GM19239 (cell line): ENCODE measurements at regions not wholly inside any gene's neighbourhood (a gene's known extent, or its start where the extent isn't known, plus 50 kb on each side); places are given as distances from the start of the nearest gene placed in this dataset.
"Not testable (repeated sequence)": the region's sequence is repeated elsewhere in the genome, so short reads cannot be mapped to it uniquely, and the experiment has no call there.

ENCODE experiments used
- DNase-seq: peaks from one replicate; pipeline ENCODE4 v3.0.0; 2011; ENCODE audit warnings: low spot score; ENCODE audit not compliant: insufficient read length
- FAIRE-seq: peaks from 2 replicates; lab custom pipeline; 2011; peaks lifted over from hg19 to GRCh38; lab: Jason Lieb, UNC

GRCh38 chr7:17108049-17108584, 190.3 kb upstream of the AHR start:
- FAIRE-seq, result peak; percentile 49
- no peak for DNase-seq

GRCh38 chr7:17109020-17109419, 189.4 kb upstream of the AHR start:
- FAIRE-seq, result no peak
- no peak for DNase-seq

DNA sequence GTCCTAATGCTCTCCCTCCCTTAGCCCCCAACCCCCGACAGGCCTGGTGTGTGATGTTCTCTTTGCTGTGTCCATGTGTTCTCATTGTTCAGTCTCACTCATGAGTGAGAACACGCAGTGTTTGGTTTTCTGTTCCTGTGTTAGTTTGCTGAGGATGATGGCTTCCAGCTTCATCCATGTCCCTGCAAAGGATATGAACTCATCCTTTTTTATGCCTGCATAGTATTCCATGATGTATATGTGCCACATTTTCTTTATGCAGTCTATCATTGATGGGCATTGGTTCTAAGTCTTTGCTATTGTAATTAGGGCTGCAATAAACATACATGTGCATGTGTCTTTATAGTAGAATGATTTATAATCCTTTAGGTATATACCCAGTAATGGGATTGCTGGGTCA, 184.7 kb upstream of the AHR start:
- FAIRE-seq, DNase-seq: not testable (repeated sequence)

DNA sequence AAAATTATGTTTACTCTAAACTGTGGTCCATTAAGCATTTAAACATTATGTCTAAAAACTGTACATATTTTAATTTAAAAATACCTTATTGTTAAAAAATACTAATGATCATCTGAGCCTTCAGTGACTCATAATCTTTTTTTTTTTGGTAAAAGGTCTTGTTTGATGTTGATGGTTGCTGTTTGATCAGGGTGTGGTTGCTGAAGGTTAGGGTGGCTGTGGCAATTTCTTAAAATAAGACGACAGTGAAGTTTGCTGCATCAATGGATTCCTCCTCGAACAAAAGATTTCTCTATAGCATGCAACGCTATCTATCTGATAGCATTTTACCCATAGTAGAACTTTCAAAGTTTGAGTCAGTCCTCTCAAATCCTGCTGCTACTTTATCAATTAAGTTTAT, 180.0 kb upstream of the AHR start:
- DNase-seq (no peak), FAIRE-seq (no peak)

DNA sequence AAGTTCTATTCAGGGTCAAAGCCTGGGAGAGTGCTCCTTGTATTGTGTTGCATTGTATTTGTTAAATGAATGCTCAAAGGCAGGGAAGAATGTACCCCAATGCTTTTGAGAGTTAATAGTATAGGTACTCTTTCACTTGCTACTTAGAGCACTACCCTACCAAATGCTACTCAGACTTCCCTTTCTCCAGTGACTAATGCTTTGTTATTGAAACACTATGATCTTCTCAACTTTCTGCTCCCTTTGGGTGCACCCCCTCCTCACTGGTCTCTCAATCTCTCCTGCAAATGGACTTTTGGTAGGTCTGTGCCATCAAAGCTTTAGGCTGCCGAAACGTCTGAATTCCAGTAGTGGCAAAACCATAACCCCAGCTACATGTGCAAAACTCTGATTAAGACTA, 177.7 kb upstream of the AHR start:
- FAIRE-seq, result no peak

GRCh38 chr7:17121671-17122070, 176.8 kb upstream of the AHR start:
- DNase-seq (no peak), FAIRE-seq (no peak)

More for the DNA sequence above, 177.7 kb upstream of the AHR start:
- no peak for DNase-seq

DNA sequence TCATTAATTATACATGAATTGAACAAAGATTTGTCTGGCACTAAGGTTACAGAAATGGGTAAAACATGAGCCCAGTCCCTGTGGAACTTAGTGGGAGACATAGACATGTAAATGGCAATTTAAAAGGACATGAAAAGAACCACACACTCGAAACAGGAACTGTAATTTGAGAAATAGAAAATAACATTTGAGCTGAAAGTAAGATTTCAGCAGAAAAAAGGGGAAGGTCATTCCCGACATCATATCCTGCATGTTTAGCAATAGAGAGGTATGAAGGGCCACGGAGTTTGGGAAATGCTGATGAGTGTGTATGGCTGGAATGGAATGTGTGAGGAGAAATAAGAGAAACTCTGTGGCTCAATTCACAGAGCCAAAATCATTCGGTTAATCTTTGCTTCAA, 175.4 kb upstream of the AHR start:
- no peak for DNase-seq
- FAIRE-seq, result peak; percentile 96

DNA sequence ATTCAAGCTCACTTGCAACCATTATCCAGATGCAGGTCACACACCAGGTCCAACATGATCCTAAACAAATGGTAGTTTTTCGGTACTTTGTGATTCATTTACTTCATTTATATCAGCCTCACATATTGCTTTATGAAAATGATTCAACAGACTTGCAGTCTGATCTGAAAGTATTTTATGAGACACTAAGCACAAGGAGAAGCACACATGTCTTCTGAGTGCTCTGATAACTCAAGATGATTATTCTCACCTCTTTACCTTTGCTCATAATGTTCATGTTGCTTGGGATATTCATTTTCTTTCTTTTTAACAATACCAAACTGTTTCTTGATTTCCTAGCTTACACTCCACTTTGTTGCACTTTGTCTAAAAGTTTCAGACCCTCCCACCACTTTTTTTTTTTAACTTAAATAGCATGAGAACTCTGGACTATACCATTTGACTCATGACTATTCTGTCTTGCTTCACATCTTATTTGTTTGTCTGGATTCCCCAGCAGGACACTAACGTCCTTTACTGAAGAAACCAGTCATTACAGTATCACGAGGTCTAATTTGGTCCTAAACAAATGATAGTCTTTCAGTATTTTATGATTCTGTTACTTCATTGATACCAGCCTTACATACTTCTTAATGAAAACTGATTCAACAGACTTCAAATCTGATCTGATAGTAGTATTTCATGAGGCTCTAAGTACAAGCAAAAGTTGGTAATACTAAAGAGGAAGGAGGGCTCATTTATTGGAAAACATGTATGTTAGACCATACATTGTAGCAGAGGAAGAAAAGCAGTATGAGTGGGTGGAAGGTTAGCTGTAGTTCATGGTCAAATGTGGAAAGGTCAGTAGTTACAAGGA, 171.8 kb upstream of the AHR start:
- peak; percentile 67 for FAIRE-seq
- DNase-seq, result no peak

- FAIRE-seq, result no peak
- no peak for DNase-seq
These were observed 169.2 kb upstream of the AHR start for GRCh38 chr7:17129218-17129617.

DNA sequence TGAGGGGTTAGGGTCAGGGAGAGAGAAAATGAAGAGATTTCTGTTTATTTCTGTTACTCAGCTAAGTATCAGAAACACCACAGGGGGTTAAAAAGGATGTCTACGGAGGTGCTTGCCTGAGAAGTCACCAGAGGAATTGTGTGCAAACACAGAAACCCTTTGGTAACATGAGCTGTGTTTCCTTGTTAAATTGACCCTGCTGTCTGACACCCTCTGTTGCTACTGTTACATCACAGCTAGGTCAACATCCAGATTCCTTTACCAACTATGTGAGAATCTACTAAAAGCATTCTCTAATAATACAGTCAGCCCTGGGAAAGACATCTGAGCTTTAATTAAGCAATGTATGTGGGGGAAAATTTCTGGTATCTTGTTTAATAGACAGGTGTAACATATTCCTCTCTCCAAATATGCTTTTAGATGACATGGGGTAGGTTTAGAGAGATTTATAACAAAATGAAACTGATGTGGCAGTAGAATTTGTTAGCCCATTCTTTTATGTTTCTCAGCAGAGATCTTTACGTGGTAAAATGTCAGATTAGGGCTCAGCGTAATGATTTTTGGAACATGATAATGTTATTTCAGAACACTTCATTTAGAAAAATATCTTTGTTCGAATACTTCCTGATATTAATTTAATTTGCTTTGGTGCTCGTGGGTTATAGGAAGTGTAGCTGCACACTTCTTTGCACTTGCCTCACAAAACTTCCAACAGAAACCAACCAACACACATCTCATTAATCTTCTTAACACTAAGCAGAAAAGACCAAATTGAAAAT, 168.0 kb upstream of the AHR start:
- DNase-seq, result no peak
- peak; percentile 64 for FAIRE-seq

- DNase-seq (no peak), FAIRE-seq (no peak)
These were observed 167.4 kb upstream of the AHR start for GRCh38 chr7:17131060-17131345.

DNA sequence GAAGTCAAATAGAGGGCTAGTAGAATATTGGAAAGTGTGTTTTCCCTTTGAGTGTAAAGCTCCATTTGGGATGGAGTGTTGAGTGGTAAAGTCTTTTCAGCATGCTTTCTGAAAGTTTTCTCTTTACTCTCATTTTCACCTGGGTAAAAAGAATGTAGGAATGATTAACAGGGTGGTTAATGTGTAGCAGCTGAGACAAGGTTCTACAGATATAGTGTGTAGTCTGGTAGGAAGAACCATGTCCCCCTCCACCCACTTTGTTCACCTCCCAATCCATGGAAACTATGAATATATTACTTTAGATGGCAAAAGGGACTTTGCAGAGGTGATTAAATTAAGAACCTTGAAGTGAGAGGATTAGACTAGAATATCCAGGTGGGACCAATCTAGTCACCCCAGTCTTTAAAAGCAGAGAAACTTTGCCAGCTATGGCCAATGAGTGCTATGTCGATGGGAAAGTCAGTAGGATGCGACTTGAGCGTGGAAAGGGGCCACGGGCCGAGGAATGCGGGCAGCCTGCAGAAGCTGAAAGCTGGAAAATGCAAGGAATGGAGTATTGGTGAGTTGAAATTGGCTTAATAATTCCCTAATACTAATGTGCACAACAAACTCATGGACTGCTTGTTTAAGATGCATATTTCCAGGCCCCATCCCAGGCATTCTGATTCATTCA, 166.3 kb upstream of the AHR start:
- DNase-seq, result no peak
- FAIRE-seq, result peak; percentile 95

DNA sequence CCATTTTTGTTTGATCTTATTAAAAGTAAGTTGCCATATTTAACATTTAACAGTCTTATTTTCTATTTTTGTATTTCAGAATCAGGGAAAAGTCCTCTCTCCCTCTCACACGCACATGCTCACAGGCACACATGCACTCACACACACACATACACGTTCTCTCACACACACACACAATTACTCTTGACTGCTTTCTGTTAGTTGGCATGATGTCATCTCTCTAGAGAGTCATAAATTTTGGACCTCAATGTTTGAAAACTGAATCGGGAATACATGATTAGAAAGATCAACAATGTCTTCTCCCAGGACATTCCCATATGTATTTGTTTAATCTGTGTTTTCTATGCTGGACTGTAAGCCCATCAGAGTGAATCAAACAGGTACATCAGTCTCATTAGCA, 165.7 kb upstream of the AHR start:
- FAIRE-seq (peak; percentile 8), DNase-seq (no peak)

DNA sequence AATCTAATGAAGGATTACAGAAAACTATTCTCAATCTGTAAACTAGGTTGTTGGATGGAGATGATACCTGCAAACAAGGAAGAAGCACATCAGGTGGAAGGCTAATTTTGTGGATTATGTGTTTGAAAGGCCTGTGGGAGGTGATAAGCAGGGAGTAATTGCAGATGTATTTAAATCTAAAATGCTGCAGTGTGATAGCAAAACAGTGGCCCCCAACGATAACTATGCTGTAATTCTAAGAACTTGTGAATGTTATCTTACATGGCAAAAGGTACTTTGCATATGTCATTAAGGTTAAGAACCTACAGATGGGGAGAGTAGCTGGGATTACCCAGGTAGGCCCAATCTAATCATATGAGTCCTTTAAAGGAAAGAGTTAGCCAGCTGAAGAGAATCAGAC, 164.5 kb upstream of the AHR start:
- DNase-seq (no peak), FAIRE-seq (peak; percentile 37)

DNA sequence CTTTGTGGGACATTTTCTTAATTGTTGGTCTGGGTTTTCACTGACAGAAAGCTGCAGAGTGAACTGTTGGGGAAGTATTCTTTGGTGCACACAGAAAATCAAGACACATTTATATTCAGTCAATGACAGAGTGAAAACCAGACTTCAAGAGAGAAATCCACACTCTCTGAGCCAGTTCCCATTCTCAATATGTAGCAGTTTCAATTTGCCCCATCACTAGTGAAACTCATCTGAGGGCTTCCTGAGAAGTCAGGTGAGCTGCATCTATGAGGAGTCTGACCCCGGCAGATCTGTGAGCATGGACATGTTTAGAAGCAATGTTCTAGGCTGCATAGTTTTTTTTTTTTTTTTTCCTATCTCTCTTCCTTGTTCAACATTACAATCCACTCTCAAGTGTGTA, 163.7 kb upstream of the AHR start:
- DNase-seq, result no peak
- FAIRE-seq, result peak; percentile 98

- no peak for DNase-seq
- FAIRE-seq, result peak; percentile 74
These were observed 162.3 kb upstream of the AHR start for GRCh38 chr7:17136126-17136525.

DNA sequence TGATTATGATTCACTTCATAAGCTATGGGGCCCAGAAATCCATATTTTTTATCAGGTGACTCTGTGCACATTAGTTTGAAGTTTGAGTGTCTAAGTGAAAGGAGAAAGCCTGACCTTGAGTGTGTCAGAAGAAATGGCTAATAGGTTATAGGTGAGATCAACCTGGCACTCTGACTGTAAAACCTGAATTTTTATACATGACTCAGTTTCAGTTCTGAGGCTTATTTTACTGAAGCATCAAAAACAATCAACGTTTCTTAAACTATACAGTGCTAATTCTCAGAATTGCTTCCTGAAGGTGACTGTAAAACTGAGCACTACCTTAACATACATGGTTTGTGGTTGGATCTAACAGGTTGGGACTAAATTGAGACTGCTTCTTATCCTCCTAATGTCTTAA, 159.4 kb upstream of the AHR start:
- FAIRE-seq (peak; percentile 61), DNase-seq (no peak)

GRCh38 chr7:17140406-17140805, 158.0 kb upstream of the AHR start:
- DNase-seq, result no peak
- FAIRE-seq, result no peak

DNA sequence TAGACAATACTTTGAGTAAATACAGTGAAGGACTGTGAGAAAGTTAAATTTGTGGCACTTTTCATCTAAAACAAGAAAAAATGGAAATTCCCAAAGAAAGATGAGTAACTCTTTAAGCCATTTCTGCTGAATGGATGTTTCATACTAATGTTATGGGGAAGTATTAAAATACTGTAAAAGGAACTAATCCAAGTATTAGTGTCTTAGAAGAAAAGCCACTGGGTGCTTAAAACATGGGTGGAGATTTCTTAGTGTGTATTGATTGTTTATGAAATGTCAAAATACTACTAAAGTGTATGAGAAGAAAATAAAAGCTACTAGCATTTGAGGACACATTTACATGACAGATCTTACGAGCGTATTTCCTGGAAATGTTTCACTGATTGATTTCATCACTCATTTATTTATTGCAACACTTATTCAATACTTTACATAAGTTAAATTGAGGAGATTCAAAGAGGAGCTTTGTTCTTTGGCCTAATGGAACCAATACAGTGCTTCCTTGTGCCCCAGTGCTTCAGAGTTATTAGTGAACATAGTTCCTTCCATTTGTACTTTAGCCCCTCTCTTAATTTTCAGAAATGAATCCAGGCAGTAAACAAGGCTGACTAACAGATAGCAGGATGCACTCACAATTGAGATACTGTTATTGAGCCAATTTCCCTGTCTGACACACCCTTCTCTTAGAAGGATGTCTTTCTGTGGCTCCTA, 155.5 kb upstream of the AHR start:
- FAIRE-seq (no peak), DNase-seq (no peak)

DNA sequence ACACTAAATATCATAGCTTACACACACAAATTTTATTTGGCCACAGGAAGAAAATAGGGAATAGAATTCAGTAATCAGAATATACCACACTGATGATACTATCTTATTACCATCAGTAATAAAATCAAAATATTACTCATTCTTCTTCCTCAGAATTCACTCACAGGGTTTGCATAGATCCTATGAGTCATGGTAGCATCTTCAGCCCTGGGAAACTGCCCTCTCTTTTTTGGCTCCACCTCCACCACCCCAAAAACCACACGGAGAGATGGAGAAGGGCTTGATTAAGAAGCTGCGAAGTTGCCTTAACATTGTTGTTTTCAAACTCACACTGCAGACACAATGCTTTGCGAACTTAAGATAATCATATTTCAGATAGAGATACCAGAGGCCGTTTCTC, 154.1 kb upstream of the AHR start:
- FAIRE-seq, result no peak
- DNase-seq, result no peak
